Adrenal gland (tissue), 9 donors: ENCODE measurements at regions not wholly inside any gene's neighbourhood (a gene's known extent, or its start where the extent isn't known, plus 50 kb on each side); places are given as distances from the start of the nearest gene placed in this dataset.

Experiments used
- DNase-seq, 7 donors: peaks; one replicate each; pipeline ENCODE4 v3.0.0-alpha.2; 2019 to 2020
- H3K27ac ChIP-seq, 5 donors: fragments of 200-600 bp; sonication (generic) in 4 of 5; 1 replicate in 3 of 5; 2 replicates in 2 of 5; pipeline versions ENCODE4 v1.5.1 to v1.8.0; 2016 to 2020; ENCODE audit warnings: mild to moderate bottlenecking in 1 of 5
- H3K27me3 ChIP-seq: fragments of 200-600 bp; 2 replicates; pipeline ENCODE4 v1.8.0; 2021
- H3K36me3 ChIP-seq, 2 donors: fragments of 200-600 bp; replicated peaks in 1 of 2; 1 replicate in 1 of 2; 2 replicates in 1 of 2; pipeline versions ENCODE4 v1.5.1 to v1.8.0; 2018 to 2022
- H3K4me1 ChIP-seq, 2 donors: fragments of 200-600 bp; replicated peaks in 1 of 2; 1 replicate in 1 of 2; 2 replicates in 1 of 2; pipeline versions ENCODE4 v1.5.1 to v1.8.0; 2018 to 2021
- H3K4me3 ChIP-seq, 4 donors: fragments of 200-600 bp; sonication (generic) in 3 of 4; one replicate each; pipeline ENCODE4 v1.5.1; 2016 to 2018
- H3K9me3 ChIP-seq, 3 donors: fragments of 200-600 bp; sonication (generic) in 1 of 3; replicated peaks in 1 of 3; 1 replicate in 2 of 3; 2 replicates in 1 of 3; pipeline versions ENCODE4 v1.5.1 to v1.8.0; 2016 to 2021
- POLR2A ChIP-seq, 2 donors: fragments of 450-650 bp; IDR thresholded peaks; one replicate each; pipeline ENCODE4 v1.6.1; 2017; ENCODE audit warnings: antibody characterized with exemption in 2 of 2, mild to moderate bottlenecking in 2 of 2, moderate library complexity in 1 of 2
- WGBS, 4 donors: extraction: QIAGEN DNeasy Blood & Tissue Kit in 2 of 4; methylation state at CpG; one replicate each; pipeline versions ENCODE4 v1.1.5 to v1.1.7; 2013 to 2017; 5-methylcytosine and 5-hydroxymethylcytosine counted together
- intact Hi-C, 2 donors: fragments of 100-400 bp; cut with DNase I; formaldehyde crosslinking; loops; one replicate each; pipeline versions ENCODE4 v1.14.1 to v1.15.0; 2022 to 2023
- TF ChIP-seq, protein P1 (sequence below), 6 experiments: fragments of 450-650 bp in 4 of 6; fragments of 200-600 bp in 2 of 6; sonication (generic) in 1 of 6; IDR thresholded peaks; 1 replicate in 5 of 6; 2 replicates in 1 of 6; pipeline versions ENCODE4 v1.5.1 to v1.8.0; 2016 to 2021; ENCODE audit warnings: antibody characterized with exemption in 6 of 6, mild to moderate bottlenecking in 2 of 6, moderate library complexity in 1 of 6
- donor health status: healthy with polysubstance abuse.
- donor health status: Bipolar disorder and iron deficiency.
- donor health status: DM: yes; HTN: yes; CAD: no.
- donor health status: DM: no; HTN: no; CAD: no.
- donor health status: DM: no; HTN: no; CAD: no.

DNA sequence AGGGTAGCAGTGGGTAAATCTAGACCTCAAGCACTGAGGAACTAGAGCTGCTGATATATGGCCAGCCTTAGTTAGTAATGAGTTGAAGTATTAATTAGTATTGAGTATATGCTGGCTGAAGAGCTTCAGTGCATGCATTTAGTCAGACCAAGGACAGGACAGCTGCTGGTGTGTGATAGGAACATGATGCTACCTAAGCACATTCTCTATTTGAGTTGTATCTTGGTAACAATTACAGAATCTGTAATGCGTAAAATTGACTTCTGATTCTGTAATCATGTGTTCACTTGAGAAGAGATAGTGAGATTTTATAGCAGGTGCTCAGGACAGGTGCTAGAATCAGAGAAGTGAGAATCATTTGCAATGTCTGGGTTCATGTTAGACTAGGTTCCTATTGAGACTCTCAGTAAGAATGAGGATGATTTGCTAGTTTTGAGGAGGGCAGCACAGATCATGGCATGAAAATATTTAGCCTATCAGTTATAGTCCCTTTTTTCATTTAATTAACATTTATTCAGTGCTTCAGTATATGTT lies 369.4 kb upstream of the HS3ST5 start:
- TF ChIP-seq, protein P1, sequence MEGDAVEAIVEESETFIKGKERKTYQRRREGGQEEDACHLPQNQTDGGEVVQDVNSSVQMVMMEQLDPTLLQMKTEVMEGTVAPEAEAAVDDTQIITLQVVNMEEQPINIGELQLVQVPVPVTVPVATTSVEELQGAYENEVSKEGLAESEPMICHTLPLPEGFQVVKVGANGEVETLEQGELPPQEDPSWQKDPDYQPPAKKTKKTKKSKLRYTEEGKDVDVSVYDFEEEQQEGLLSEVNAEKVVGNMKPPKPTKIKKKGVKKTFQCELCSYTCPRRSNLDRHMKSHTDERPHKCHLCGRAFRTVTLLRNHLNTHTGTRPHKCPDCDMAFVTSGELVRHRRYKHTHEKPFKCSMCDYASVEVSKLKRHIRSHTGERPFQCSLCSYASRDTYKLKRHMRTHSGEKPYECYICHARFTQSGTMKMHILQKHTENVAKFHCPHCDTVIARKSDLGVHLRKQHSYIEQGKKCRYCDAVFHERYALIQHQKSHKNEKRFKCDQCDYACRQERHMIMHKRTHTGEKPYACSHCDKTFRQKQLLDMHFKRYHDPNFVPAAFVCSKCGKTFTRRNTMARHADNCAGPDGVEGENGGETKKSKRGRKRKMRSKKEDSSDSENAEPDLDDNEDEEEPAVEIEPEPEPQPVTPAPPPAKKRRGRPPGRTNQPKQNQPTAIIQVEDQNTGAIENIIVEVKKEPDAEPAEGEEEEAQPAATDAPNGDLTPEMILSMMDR (IDR thresholded peaks at IDR 0.05), result no peak
- no peak for TF ChIP-seq POLR2A (IDR thresholded peaks at IDR 0.05)
- H3K4me3 ChIP-seq, result no peak overlapping the region
- H3K36me3 ChIP-seq, result no peaks in the 10 kb centered on the region
- DNase-seq, result no peak
- intact Hi-C loops, result no loop called here
- H3K4me1 ChIP-seq, result no peaks in the 10 kb centered on the region
- WGBS, 4 donors, result 81 to 98% (median 92%) methylated on average over 1 of the region's 1 CpG
- H3K27me3 ChIP-seq, result no peaks in the 10 kb centered on the region
- H3K27ac ChIP-seq, result no peak overlapping the region
- no peaks in the 10 kb centered on the region for H3K9me3 ChIP-seq

DNA sequence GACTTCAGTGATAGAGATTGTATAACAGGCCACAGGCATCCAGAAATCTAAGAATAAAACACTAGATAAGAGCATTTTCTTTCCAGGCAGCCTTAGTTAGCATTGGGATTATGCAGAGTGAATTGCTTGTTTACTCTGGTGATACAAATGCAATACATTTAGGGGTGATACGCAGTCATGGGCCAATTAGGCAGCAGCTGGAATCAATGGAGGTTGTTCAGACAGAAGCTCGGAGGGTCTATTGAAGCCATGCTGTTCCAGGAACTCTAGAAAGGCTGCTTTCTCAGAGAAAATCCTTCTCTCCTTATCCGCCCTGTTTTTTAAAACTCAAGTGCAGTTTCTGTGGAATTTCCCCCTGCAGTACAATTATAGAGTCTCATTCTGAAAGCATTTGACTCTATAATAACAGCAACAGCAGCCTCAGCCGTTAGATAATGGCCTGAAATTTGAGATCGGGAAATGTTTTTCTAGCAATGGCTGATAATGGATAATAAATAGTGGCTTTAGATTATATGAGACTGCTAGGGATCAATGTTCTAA lies 364.3 kb upstream of the HS3ST5 start:
- Histone ChIP-seq H3K4me3 (no peak overlapping the region), H3K4me1 (no peaks in the 10 kb centered on the region), H3K36me3 (no peaks in the 10 kb centered on the region), H3K27me3 (no peaks in the 10 kb centered on the region), H3K9me3 (no peaks in the 10 kb centered on the region), H3K27ac (no peak overlapping the region)
- intact Hi-C loops, result no loop called here
- 54 to 69% (median 57%) methylated on average over 5 of the region's 5 CpGs for WGBS, 4 donors
- no peak for TF ChIP-seq POLR2A (IDR thresholded peaks at IDR 0.05)
- TF ChIP-seq, protein P1 (IDR thresholded peaks at IDR 0.05), result no peak
- DNase-seq, result no peak

DNA sequence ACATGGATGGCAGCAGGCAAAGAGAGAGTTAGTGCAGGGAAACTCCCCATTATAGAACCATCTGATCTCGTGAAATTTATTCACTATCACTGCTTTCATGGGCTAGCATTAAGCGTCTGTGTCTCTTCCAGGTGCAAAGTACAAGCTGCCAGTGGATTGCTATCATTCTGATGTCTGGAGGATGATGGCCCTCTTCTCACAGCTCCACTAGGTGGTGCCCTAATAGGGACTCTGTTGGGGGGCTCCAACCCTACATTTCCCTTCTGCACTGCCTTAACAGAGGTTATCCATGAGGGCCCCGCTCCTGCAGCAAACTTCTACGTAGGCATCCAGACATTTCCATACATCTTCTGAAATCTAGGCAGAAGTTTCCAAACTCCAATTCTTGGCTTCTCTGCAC lies 347.8 kb upstream of the HS3ST5 start:
- H3K4me3 ChIP-seq, result no peak overlapping the region
- TF ChIP-seq POLR2A (IDR thresholded peaks at IDR 0.05), result no peak
- TF ChIP-seq, protein P1 (IDR thresholded peaks at IDR 0.05), result no peak
- intact Hi-C loops, result no loop called here
- no peak for DNase-seq
- no peaks in the 10 kb centered on the region for H3K4me1 ChIP-seq
- no peaks in the 10 kb centered on the region for H3K27me3 ChIP-seq
- WGBS, 4 donors, result 87 to 93% (median 88%) methylated on average over 4 of the region's 4 CpGs
- H3K9me3 ChIP-seq, result no peaks in the 10 kb centered on the region
- no peaks in the 10 kb centered on the region for H3K36me3 ChIP-seq
- no peak overlapping the region for H3K27ac ChIP-seq

DNA sequence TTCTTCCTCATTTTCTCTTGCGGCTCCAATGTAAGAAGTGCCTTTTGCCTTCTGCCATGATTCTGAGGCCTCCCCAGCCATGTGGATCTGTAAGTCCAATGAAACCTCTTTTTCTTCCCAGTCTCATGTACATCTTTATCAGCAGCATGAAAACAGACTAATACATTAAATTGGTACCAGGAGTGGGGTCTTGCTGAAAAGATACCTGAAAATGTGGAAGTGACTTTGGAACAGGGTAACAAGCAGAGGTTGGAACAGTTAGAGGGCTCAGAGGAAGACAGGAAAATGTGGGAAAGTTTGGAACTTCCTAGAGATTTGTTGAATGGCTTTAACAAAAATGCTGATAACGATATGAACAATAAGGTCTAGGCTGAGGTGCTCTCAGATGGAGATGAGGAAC lies 316.7 kb upstream of the HS3ST5 start:
- Histone ChIP-seq H3K4me3 (no peak overlapping the region), H3K36me3 (no peaks in the 10 kb centered on the region), H3K27ac (no peak overlapping the region), H3K9me3 (no peaks in the 10 kb centered on the region), H3K27me3 (no peaks in the 10 kb centered on the region), H3K4me1 (no peaks in the 10 kb centered on the region)
- 87 to 95% (median 90%) methylated on average over 2 of the region's 2 CpGs for WGBS, 4 donors
- TF ChIP-seq, protein P1 (IDR thresholded peaks at IDR 0.05), result no peak
- no peak for TF ChIP-seq POLR2A (IDR thresholded peaks at IDR 0.05)
- intact Hi-C loops, result no loop called here
- no peak for DNase-seq
